Heart right ventricle (tissue), 16 donors: ENCODE measurements at regions not wholly inside any gene's neighbourhood (a gene's known extent, or its start where the extent isn't known, plus 50 kb on each side); places are given as distances from the start of the nearest gene placed in this dataset.

ENCODE experiments used
- ATAC-seq, 8 donors: fragments of 200-7000 bp; cut with Tn5 transposase; one replicate each; pipeline ENCODE4 v1.9.1; 2020; ENCODE audit warnings: mild to moderate bottlenecking in 8 of 8, moderate library complexity in 8 of 8, moderate number of reproducible peaks in 1 of 8
- DNase-seq, 2 donors: peaks; one replicate each; pipeline ENCODE4 v3.0.0-alpha.2; 2020
- H3K27ac ChIP-seq, 10 donors: fragments of 200-600 bp; sonication (generic) in 2 of 10; one replicate each; pipeline versions ENCODE4 v1.5.0 to v1.8.0; 2020 to 2022; ENCODE audit warnings: mild to moderate bottlenecking in 3 of 10
- H3K27me3 ChIP-seq, 7 donors: fragments of 200-600 bp; one replicate each; pipeline ENCODE4 v1.8.0; 2021 to 2022; ENCODE audit warnings: mild to moderate bottlenecking in 2 of 7
- H3K36me3 ChIP-seq, 9 donors: fragments of 200-600 bp; sonication (generic) in 1 of 9; one replicate each; pipeline versions ENCODE4 v1.5.0 to v1.8.0; 2020 to 2022; ENCODE audit warnings: mild to moderate bottlenecking in 2 of 9
- H3K4me1 ChIP-seq, 9 donors: fragments of 200-600 bp; sonication (generic) in 1 of 9; one replicate each; pipeline versions ENCODE4 v1.5.0 to v1.8.0; 2020 to 2022; ENCODE audit warnings: mild to moderate bottlenecking in 4 of 9
- H3K4me3 ChIP-seq, 10 donors: fragments of 200-600 bp; sonication (generic) in 2 of 10; one replicate each; pipeline versions ENCODE4 v1.5.0 to v1.8.0; 2020 to 2022; ENCODE audit warnings: mild to moderate bottlenecking in 7 of 10, moderate library complexity in 2 of 10
- H3K9me3 ChIP-seq, 11 donors: fragments of 200-600 bp in 10 of 11; sonication (generic) in 2 of 11; one replicate each; pipeline versions ENCODE4 v1.5.0 to v1.8.0; 2013 to 2022; ENCODE audit warnings: mild to moderate bottlenecking in 2 of 11, control low read depth in 1 of 11, moderate library complexity in 1 of 11
- WGBS, 2 donors: extraction: QIAGEN DNeasy Blood & Tissue Kit; methylation state at CpG; one replicate each; pipeline ENCODE4 v1.1.7; 2013; ENCODE audit warnings: inconsistent platforms in 1 of 2; 5-methylcytosine and 5-hydroxymethylcytosine counted together
- intact Hi-C, 10 donors: fragments of 100-400 bp; cut with DNase I; formaldehyde crosslinking; loops; one replicate each; pipeline versions ENCODE4 v1.11.1 to v1.14.2; 2022
- TF ChIP-seq, protein P1 (sequence below), 9 donors: fragments of 200-600 bp; sonication (generic) in 2 of 9; IDR thresholded peaks; one replicate each; pipeline versions ENCODE4 v1.5.0 to v1.8.0; 2021 to 2022; ENCODE audit warnings: antibody characterized with exemption in 9 of 9, mild to moderate bottlenecking in 5 of 9, moderate library complexity in 1 of 9
- donor health status: Arrhythmogenic right ventricular cardiomyopathy.
- donor health status: ischemic (EF 13 %, LVEDD 7.1; RV severe dilation, severe dysfunction).
- donor health status: healthy with polysubstance abuse.
- donor health status: DM: no; HTN: yes; CAD: no.
- donor health status: DM: no; HTN: no; CAD: no.
- donor health status: ischemic (EF 25% LVEDD 6.9; RV normal size, moderate dysfunction).
- donor health status: ischemic (EF 25% LVEDD 5.7; RV mildly dilated, moderate dysfunction).
- donor health status: healthy.
- donor health status: DM: yes; HTN: yes; CAD: no.
- donor health status: Ischemic cardiomyopathy.
- donor health status: ischemic (EF 35%, LVEDD 5.7; RV mildly dilated, moderate dysfunction).
- donor health status: nonischemic (EF 11% LVEDD 7.7; RV severe dilation, severe dysfunction).
- donor health status: DM: yes; HTN: yes; CAD: no.
- donor health status: PGD.
- donor health status: ischemic (EF 29% LVEDD 5.4; RV normal size, mild dysfunction).
- donor health status: nonischemic (EF 23%, LVEDD 6.1; RV moderate dilation, normal function).

DNA sequence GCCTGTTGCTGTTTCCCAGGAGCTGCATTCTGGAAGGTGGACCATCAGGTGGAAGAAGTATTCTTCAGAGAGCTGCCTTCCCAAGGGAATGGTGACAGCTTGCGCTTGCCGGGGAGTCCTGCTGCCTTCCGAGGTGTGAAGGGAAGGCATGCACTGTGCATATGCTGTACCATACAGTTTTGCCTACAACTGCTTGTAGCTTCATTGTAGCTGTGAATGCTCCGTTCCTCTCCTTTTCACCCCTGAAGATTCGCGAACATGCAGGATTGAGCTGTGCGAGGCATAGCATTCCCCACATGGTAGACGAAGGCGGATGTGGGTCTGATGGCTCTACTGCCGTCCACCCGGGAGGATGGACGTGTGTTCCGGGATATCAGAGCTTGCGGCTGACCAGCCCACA is 243.2 kb upstream of the TSHZ3 start:
- Histone ChIP-seq H3K4me1 (no peaks in the 10 kb centered on the region), H3K36me3 (no peaks in the 10 kb centered on the region), H3K4me3 (no peak overlapping the region), H3K9me3 (no peaks in the 10 kb centered on the region), H3K27ac (no peak overlapping the region), H3K27me3 (peaks cover 0 to 17% (median 9%) of the 10 kb centered on the region in 7 donors)
- 89 to 90% methylated on average over 14 of the region's 14 CpGs for WGBS, 2 donors
- ATAC-seq, result no peak
- intact Hi-C loops, result no loop called here
- TF ChIP-seq, protein P1, sequence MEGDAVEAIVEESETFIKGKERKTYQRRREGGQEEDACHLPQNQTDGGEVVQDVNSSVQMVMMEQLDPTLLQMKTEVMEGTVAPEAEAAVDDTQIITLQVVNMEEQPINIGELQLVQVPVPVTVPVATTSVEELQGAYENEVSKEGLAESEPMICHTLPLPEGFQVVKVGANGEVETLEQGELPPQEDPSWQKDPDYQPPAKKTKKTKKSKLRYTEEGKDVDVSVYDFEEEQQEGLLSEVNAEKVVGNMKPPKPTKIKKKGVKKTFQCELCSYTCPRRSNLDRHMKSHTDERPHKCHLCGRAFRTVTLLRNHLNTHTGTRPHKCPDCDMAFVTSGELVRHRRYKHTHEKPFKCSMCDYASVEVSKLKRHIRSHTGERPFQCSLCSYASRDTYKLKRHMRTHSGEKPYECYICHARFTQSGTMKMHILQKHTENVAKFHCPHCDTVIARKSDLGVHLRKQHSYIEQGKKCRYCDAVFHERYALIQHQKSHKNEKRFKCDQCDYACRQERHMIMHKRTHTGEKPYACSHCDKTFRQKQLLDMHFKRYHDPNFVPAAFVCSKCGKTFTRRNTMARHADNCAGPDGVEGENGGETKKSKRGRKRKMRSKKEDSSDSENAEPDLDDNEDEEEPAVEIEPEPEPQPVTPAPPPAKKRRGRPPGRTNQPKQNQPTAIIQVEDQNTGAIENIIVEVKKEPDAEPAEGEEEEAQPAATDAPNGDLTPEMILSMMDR (IDR thresholded peaks at IDR 0.05), result no peak
- no peak for DNase-seq

DNA sequence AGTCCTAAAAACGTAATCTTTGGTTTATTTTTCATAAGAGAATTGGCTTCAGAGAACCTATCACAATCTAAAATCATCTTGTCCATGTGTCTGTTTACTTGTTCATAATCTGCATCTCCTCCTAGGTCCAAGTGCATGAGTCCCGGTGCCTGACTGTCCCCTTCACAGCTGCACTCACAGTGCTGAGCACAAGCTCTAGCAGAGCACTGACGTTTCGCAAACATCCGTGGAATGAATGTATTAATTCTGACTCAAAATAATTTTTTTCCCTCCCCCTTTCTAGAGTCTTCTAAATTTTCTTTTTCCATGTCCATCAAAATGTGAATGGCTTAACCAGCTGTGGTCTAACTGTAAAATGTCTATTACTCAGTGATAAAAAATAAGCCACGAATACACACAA is 245.5 kb upstream of the TSHZ3 start:
- Histone ChIP-seq H3K9me3 (no peaks in the 10 kb centered on the region), H3K36me3 (no peaks in the 10 kb centered on the region), H3K27ac (no peak overlapping the region), H3K4me1 (no peaks in the 10 kb centered on the region), H3K27me3 (peaks cover 0 to 8% (median 4%) of the 10 kb centered on the region in 7 donors), H3K4me3 (no peak overlapping the region)
- TF ChIP-seq, protein P1 (IDR thresholded peaks at IDR 0.05), result no peak
- 64 to 65% methylated on average over 6 of the region's 6 CpGs for WGBS, 2 donors
- intact Hi-C loops, result no loop called here
- no peak for ATAC-seq
- DNase-seq, result no peak

DNA sequence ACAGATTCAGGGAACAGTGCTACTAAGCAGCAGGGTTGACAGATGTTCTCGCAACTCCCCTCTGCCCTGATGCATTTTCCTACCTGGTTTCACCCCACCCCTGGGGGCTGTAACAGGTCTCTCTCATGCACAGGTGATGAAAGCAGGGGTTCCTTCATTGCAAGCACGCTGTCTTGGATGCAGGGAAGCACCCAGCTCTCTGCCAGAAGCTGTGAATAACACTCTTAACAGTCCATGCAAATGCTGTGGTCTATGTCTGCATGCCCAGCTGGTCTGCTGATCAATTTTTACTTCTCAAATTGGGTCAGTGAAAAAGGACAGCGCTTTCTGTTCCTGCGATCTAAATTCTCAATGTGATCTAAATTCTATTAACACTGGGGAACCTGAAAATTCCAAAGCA is 246.3 kb upstream of the TSHZ3 start:
- ATAC-seq (no peak), DNase-seq (no peak)
- Histone ChIP-seq H3K9me3 (no peaks in the 10 kb centered on the region), H3K27ac (no peak overlapping the region), H3K4me1 (no peaks in the 10 kb centered on the region), H3K36me3 (no peaks in the 10 kb centered on the region), H3K27me3 (peaks cover 0 to 7% (median under 1%) of the 10 kb centered on the region in 7 donors), H3K4me3 (no peak overlapping the region)
- 71 to 75% methylated on average over 4 of the region's 4 CpGs for WGBS, 2 donors
- TF ChIP-seq, protein P1 (IDR thresholded peaks at IDR 0.05), result no peak
- intact Hi-C loops, result no loop called here

DNA sequence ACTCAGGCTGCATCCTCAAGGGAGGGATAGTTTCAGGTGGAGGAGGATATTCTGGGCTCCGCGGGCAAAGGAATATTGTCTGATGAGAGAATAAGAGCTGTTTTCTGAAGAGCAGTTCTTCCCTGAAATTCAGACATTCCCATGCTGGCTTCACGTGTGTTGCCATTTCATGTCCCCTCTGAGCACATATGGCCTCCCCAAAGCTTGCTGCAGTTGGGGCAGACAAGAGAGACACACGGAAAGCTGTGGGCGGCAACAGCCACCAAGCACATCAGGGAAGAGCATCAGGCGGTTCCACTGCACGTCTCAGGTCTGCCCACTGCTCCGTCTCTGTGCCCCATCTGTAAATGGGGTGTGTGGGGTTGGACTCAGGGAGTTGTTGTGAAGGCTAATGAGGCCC is 247.5 kb upstream of the TSHZ3 start:
- DNase-seq, result no peak
- WGBS, 2 donors, result 91 to 92% methylated on average over 8 of the region's 8 CpGs
- H3K27me3 ChIP-seq, result peaks cover 0 to 7% (median 3%) of the 10 kb centered on the region in 7 donors
- H3K36me3 ChIP-seq, result no peaks in the 10 kb centered on the region
- TF ChIP-seq, protein P1 (IDR thresholded peaks at IDR 0.05), result no peak
- H3K4me1 ChIP-seq, result no peaks in the 10 kb centered on the region
- no peaks in the 10 kb centered on the region for H3K9me3 ChIP-seq
- ATAC-seq, result no peak
- intact Hi-C loops, result no loop called here
- no peak overlapping the region for H3K27ac ChIP-seq
- H3K4me3 ChIP-seq, result no peak overlapping the region
